H1 (cell line): ENCODE measurements at regions not wholly inside any gene's neighbourhood (a gene's known extent, or its start where the extent isn't known, plus 50 kb on each side); places are given as distances from the start of the nearest gene placed in this dataset.

Experiments
- EGR1 ChIP-seq: IDR thresholded peaks from 2 replicates; pipeline ENCODE4 v1.6.1; 2011; ENCODE audit warnings: low read depth, low read length, borderline replicate concordance
- POLR2A ChIP-seq, 2 experiments: IDR thresholded peaks; 1 replicate in 1 of 2; 2 replicates in 1 of 2; pipeline ENCODE4 v1.6.1; 2011; ENCODE audit warnings: low read depth in 2 of 2, low read length in 2 of 2, mild to moderate bottlenecking in 2 of 2; ENCODE audit errors: control extremely low read depth in 1 of 2

DNA sequence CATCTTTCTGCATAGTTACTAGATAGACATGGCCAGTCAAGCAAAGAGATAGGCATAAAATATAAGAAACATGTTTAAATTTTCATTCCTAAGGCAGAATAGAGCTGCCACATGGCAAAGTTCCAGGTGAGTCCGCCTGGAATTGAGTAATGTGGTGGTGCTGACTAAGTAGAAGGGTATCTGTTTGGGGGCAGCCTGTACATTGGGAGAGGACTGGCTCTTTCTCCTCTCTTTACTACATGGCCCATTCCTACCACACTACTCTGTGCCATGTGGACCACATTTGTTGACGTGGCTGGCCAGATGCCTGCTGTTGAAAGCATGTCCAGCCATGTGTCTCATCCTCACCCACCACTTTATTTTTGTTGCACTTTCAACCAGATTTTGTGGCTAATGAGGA is 354.0 kb downstream of the ETNK1 start (continued):
- TF ChIP-seq EGR1 (no peak), POLR2A (IDR thresholded peaks at IDR 0.05; ENCODE audit: control extremely low read depth in 1 of 2, low read depth in 2 of 2, low read length in 2 of 2) (no peak)
